SHP77 (cell line): ENCODE measurements at regions not wholly inside any gene's neighbourhood (a gene's known extent, or its start where the extent isn't known, plus 50 kb on each side); places are given as distances from the start of the nearest gene placed in this dataset.
"Not testable (repeated sequence)": the region's sequence is repeated elsewhere in the genome, so short reads cannot be mapped to it uniquely, and the experiment has no call there.

Experiments
- DNase-seq, 2 experiments: peaks; one replicate each; lab custom pipeline; 2025; lab: John Stamatoyannopoulos, UW

GRCh38 chr6:4725136-4725760, 51.0 kb upstream of the CDYL start:
- not testable (repeated sequence) for DNase-seq

GRCh38 chr6:4724727-4725126, 51.5 kb upstream of the CDYL start:
- not testable (repeated sequence) for DNase-seq

GRCh38 chr6:4723383-4723782, 52.8 kb upstream of the CDYL start:
- DNase-seq = no peak

GRCh38 chr6:4721368-4721767, 54.8 kb upstream of the CDYL start:
- not testable (repeated sequence) for DNase-seq

GRCh38 chr6:4719491-4719890, 56.7 kb upstream of the CDYL start:
- DNase-seq = no peak

GRCh38 chr6:4717856-4718255, 58.3 kb upstream of the CDYL start:
- DNase-seq = no peak

GRCh38 chr6:4717124-4717523, 59.1 kb upstream of the CDYL start:
- DNase-seq = no peak

GRCh38 chr6:4714961-4715501, 61.2 kb upstream of the CDYL start:
- DNase-seq = no peak

GRCh38 chr6:4712291-4712690, 63.9 kb upstream of the CDYL start:
- no peak for DNase-seq

GRCh38 chr6:4707011-4707410, 69.2 kb upstream of the CDYL start:
- DNase-seq = no peak

- DNase-seq = no peak
These were observed 70.4 kb upstream of the CDYL start for GRCh38 chr6:4705809-4706208.

GRCh38 chr6:4703382-4703781, 72.8 kb upstream of the CDYL start:
- DNase-seq = no peak

GRCh38 chr6:4698901-4699659, 77.1 kb upstream of the CDYL start:
- DNase-seq = peak; percentile 4 to 15

GRCh38 chr6:4693173-4693970, 82.8 kb upstream of the CDYL start:
- peak in 1 of 2 experiments; percentile 16 for DNase-seq

- no peak for DNase-seq
These were observed 83.5 kb upstream of the CDYL start for GRCh38 chr6:4692664-4693063.

GRCh38 chr6:4687989-4688947, 87.9 kb upstream of the CDYL start:
- DNase-seq = no peak

GRCh38 chr6:4687656-4687988, 88.6 kb upstream of the CDYL start:
- no peak for DNase-seq

GRCh38 chr6:4682431-4683097, 93.6 kb upstream of the CDYL start:
- DNase-seq = no peak

- no peak for DNase-seq
These were observed 97.5 kb upstream of the CDYL start for GRCh38 chr6:4678506-4679300.

- no peak for DNase-seq
These were observed 98.5 kb upstream of the CDYL start for GRCh38 chr6:4677751-4678065.
